GM18499 (cell line): ENCODE measurements at regions not wholly inside any gene's neighbourhood (a gene's known extent, or its start where the extent isn't known, plus 50 kb on each side); places are given as distances from the start of the nearest gene placed in this dataset.

ENCODE experiments used
- ATAC-seq: cut with Tn5 transposase; IDR thresholded peaks from one replicate; pipeline ENCODE4 v1.9.1; 2021; ENCODE audit warnings: moderate number of reproducible peaks; ENCODE audit not compliant: insufficient read depth, unreplicated experiment

GRCh38 chr2:83517727-83518368 is 941.2 kb downstream of the SUCLG1 start:
- no peak for ATAC-seq

GRCh38 chr2:83516503-83516902 is 942.6 kb downstream of the SUCLG1 start:
- ATAC-seq: no peak

GRCh38 chr2:83487451-83487850 is 971.6 kb downstream of the SUCLG1 start:
- ATAC-seq: no peak

GRCh38 chr2:83481436-83481835 is 977.6 kb downstream of the SUCLG1 start:
- no peak for ATAC-seq

GRCh38 chr2:83478037-83478436 is 981.0 kb downstream of the SUCLG1 start:
- no peak for ATAC-seq

- no peak for ATAC-seq
Observed at GRCh38 chr2:83475371-83475770, 983.7 kb downstream of the SUCLG1 start.

GRCh38 chr2:83471655-83472054 is 987.4 kb downstream of the SUCLG1 start:
- no peak for ATAC-seq

- no peak for ATAC-seq
Observed at GRCh38 chr2:83470928-83471327, 988.2 kb downstream of the SUCLG1 start.

GRCh38 chr2:83464444-83464843 is 994.6 kb downstream of the SUCLG1 start:
- no peak for ATAC-seq

- ATAC-seq: no peak
Observed at GRCh38 chr2:83462881-83463280, 996.2 kb downstream of the SUCLG1 start.

GRCh38 chr2:83461135-83461534 is 997.9 kb downstream of the SUCLG1 start:
- no peak for ATAC-seq

GRCh38 chr2:83459456-83459855 is 999.6 kb downstream of the SUCLG1 start:
- ATAC-seq: no peak

- no peak for ATAC-seq
Observed at GRCh38 chr2:83435989-83436388, 1023.1 kb downstream of the SUCLG1 start.

- ATAC-seq: no peak
Observed at GRCh38 chr2:83420993-83421392, 1038.1 kb downstream of the SUCLG1 start.

GRCh38 chr2:83394134-83394904 is 1064.8 kb downstream of the SUCLG1 start:
- ATAC-seq: no peak

GRCh38 chr2:83388804-83389203 is 1070.3 kb downstream of the SUCLG1 start:
- no peak for ATAC-seq

GRCh38 chr2:83386549-83386948 is 1072.5 kb downstream of the SUCLG1 start:
- ATAC-seq: no peak

GRCh38 chr2:83378921-83379320 is 1080.2 kb downstream of the SUCLG1 start:
- no peak for ATAC-seq

- ATAC-seq: no peak
Observed at GRCh38 chr2:83376731-83377130, 1082.3 kb downstream of the SUCLG1 start.

- no peak for ATAC-seq
Observed at GRCh38 chr2:83370419-83370762, 1088.7 kb downstream of the SUCLG1 start.

- ATAC-seq: no peak
Observed at GRCh38 chr2:83369601-83370418, 1089.3 kb downstream of the SUCLG1 start.
